Endothelial cell of umbilical vein (primary cell): ENCODE measurements at regions not wholly inside any gene's neighbourhood (a gene's known extent, or its start where the extent isn't known, plus 50 kb on each side); places are given as distances from the start of the nearest gene placed in this dataset.

Experiments
- BruUV-seq: library from RNA; stranded (reverse); fragments of 400-500 nt; replicated peaks from 2 replicates; lab custom pipeline; 2021; lab: Mats Ljungman, UMichigan
- CTCF ChIA-PET: fragments of 300-600, 350-600 bp; sonication (Branson Sonifier 250); formaldehyde crosslinking; loops from one replicate; lab custom pipeline; 2021; ENCODE audit warnings: antibody characterized with exemption, inconsistent platforms; lab: Charles Lee
- POLR2A ChIA-PET: fragments of 300-600, 350-600 bp; sonication (Branson Sonifier 250); formaldehyde crosslinking; loops from one replicate; lab custom pipeline; 2021; ENCODE audit warnings: antibody characterized with exemption, inconsistent platforms; lab: Charles Lee
- DNase-seq: peaks from one replicate; pipeline ENCODE4 v3.0.0-alpha.2; 2011; ENCODE audit warnings: low read depth, low spot score
- FAIRE-seq: peaks from 2 replicates; lab custom pipeline; 2011; peaks lifted over from hg19 to GRCh38; lab: Jason Lieb, UNC
- H2AFZ ChIP-seq: 2 replicates; pipeline ENCODE4 v1.6.0; 2012; ENCODE audit warnings: low read depth, low read length, control low read depth, inconsistent platforms
- H3K27ac ChIP-seq: 2 replicates; pipeline ENCODE4 v1.5.1; 2011; ENCODE audit warnings: low read depth, mild to moderate bottlenecking, control low read depth, low read length, moderate library complexity; ENCODE audit not compliant: insufficient read depth
- H3K27me3 ChIP-seq, 2 experiments: 2 replicates each; pipeline versions ENCODE4 v1.6.0 to v1.6.1; 2011; ENCODE audit warnings: low read length in 2 of 2, mixed read lengths in 1 of 2; ENCODE audit not compliant: control insufficient read depth in 2 of 2, insufficient read depth in 2 of 2
- H3K36me3 ChIP-seq, 2 experiments: 2 replicates in 1 of 2; 3 replicates in 1 of 2; pipeline ENCODE4 v1.5.1; 2011; ENCODE audit warnings: low read length in 2 of 2, mild to moderate bottlenecking in 1 of 2, moderate library complexity in 1 of 2; ENCODE audit not compliant: control insufficient read depth in 2 of 2, insufficient read depth in 2 of 2; ENCODE audit errors: extremely low read depth in 1 of 2
- H3K4me1 ChIP-seq: 3 replicates; pipeline ENCODE4 v1.5.1; 2011; ENCODE audit warnings: mild to moderate bottlenecking, low read length; ENCODE audit not compliant: control insufficient read depth, insufficient read depth; ENCODE audit errors: extremely low read depth
- H3K4me2 ChIP-seq: 2 replicates; pipeline ENCODE4 v1.6.1; 2011; ENCODE audit warnings: low read length, control low read depth, mixed read lengths; ENCODE audit not compliant: insufficient read depth
- H3K4me3 ChIP-seq, 3 experiments: fragments of 200-600 bp in 1 of 3; sonication (generic), shearing (Covaris generic) in 1 of 3; replicated peaks in 1 of 3; 2 replicates each; pipeline ENCODE4 v1.5.1; 2011 to 2016; ENCODE audit warnings: control low read depth in 3 of 3, low read length in 3 of 3, mild to moderate bottlenecking in 2 of 3, inconsistent platforms in 1 of 3, low read depth in 1 of 3, moderate library complexity in 1 of 3; ENCODE audit not compliant: insufficient read depth in 1 of 3
- H3K79me2 ChIP-seq: 2 replicates; pipeline ENCODE4 v1.6.0; 2012; ENCODE audit warnings: low read length, inconsistent platforms; ENCODE audit not compliant: control insufficient read depth, insufficient read depth
- H3K9ac ChIP-seq: replicated peaks from 2 replicates; pipeline ENCODE3; 2011; ENCODE audit warnings: low read length, control low read depth; ENCODE audit not compliant: insufficient read depth; ENCODE audit errors: extremely low read depth
- H3K9me1 ChIP-seq: replicated peaks from 3 replicates; pipeline ENCODE4 v1.6.0; 2011; ENCODE audit warnings: mild to moderate bottlenecking, low read length; ENCODE audit not compliant: control insufficient read depth, insufficient read depth; ENCODE audit errors: extremely low read depth
- H3K9me3 ChIP-seq: replicated peaks from 2 replicates; pipeline ENCODE4 v1.5.1; 2012; ENCODE audit warnings: low read length, inconsistent platforms; ENCODE audit not compliant: control insufficient read depth, insufficient read depth
- H4K20me1 ChIP-seq: replicated peaks from 2 replicates; pipeline ENCODE3; 2011; ENCODE audit warnings: mild to moderate bottlenecking, low read length; ENCODE audit not compliant: control insufficient read depth, insufficient read depth; ENCODE audit errors: extremely low read depth
- CTCF ChIP-seq, 2 donors: IDR thresholded peaks; 1 replicate in 1 of 2; 2 replicates in 1 of 2; pipeline ENCODE4 v1.5.1; 2011; ENCODE audit warnings: low read length in 2 of 2, mild to moderate bottlenecking in 2 of 2, moderate library complexity in 2 of 2, control low read depth in 1 of 2, inconsistent platforms in 1 of 2, low read depth in 1 of 2; ENCODE audit not compliant: insufficient read depth in 1 of 2; ENCODE audit errors: extremely low read depth in 1 of 2
- EZH2 ChIP-seq: IDR thresholded peaks from 2 replicates; pipeline ENCODE4 v1.6.1; 2012; ENCODE audit warnings: borderline replicate concordance, low read depth, mild to moderate bottlenecking, moderate library complexity, low read length, inconsistent platforms; ENCODE audit not compliant: severe bottlenecking
- FOS ChIP-seq: IDR thresholded peaks from 2 replicates; pipeline ENCODE4 v1.6.1; 2011; ENCODE audit warnings: mild to moderate bottlenecking, low read length, moderate library complexity, borderline replicate concordance; ENCODE audit not compliant: insufficient read depth
- GATA2 ChIP-seq: IDR thresholded peaks from 2 replicates; pipeline ENCODE4 v1.7.0; 2011; ENCODE audit warnings: low read depth, mild to moderate bottlenecking, moderate library complexity, mixed read lengths, low read length; ENCODE audit not compliant: insufficient read length, insufficient read depth
- JUN ChIP-seq: IDR thresholded peaks from 2 replicates; pipeline ENCODE4 v1.6.1; 2011; ENCODE audit warnings: borderline replicate concordance, low read depth; ENCODE audit not compliant: insufficient read length, insufficient read depth
- MAX ChIP-seq: IDR thresholded peaks from 2 replicates; pipeline ENCODE4 v1.6.1; 2011; ENCODE audit not compliant: insufficient read depth, insufficient read length
- MYC ChIP-seq: IDR thresholded peaks from one replicate; pipeline ENCODE4 v1.6.1; 2011; ENCODE audit warnings: mild to moderate bottlenecking, low read depth, low read length
- POLR2A ChIP-seq: IDR thresholded peaks from 2 replicates; pipeline ENCODE4 v1.6.1; 2012; ENCODE audit warnings: low read depth, mild to moderate bottlenecking, control low read depth, low read length
- POLR2AphosphoS5 ChIP-seq: IDR thresholded peaks from 2 replicates; pipeline ENCODE4 v1.6.1; 2012; ENCODE audit warnings: low read depth, mild to moderate bottlenecking, control low read depth, low read length, moderate library complexity; ENCODE audit not compliant: insufficient read depth
- dilution Hi-C: fragments of 300-500 bp; cut with MboI; formaldehyde crosslinking; loops from one replicate; pipeline ENCODE4 v1.15.0; 2019; ENCODE audit warnings: low sequenced_read_pairs; ENCODE audit not compliant: extremely low pct_ligation_motif_present
- intact Hi-C: fragments of 100-400 bp; cut with micrococcal nuclease; formaldehyde crosslinking; loops from one replicate; pipeline ENCODE4 v1.10.0; 2022

GRCh38 chr6:138013959-138014358 lies 93.3 kb downstream of the PERP start:
- Histone ChIP-seq H3K9me1 (no peaks in the 10 kb centered on the region), H3K27me3 (peaks cover 0 to 2% of the 10 kb centered on the region in 2 experiments), H3K4me2 (no peak overlapping the region), H2AFZ (no peak overlapping the region), H3K36me3 (no peaks in the 10 kb centered on the region), H3K9ac (no peak overlapping the region), H3K9me3 (no peaks in the 10 kb centered on the region), H3K27ac (no peak overlapping the region), H4K20me1 (no peaks in the 10 kb centered on the region), H3K79me2 (no peaks in the 10 kb centered on the region), H3K4me3 (no peak overlapping the region), H3K4me1 (peaks cover 5% of the 10 kb centered on the region)
- FAIRE-seq (no peak), DNase-seq (no peak)
- dilution Hi-C loops (no loop called here), intact Hi-C loops (no loop called here)
- no peak for TF ChIP-seq POLR2A
- TF ChIP-seq MAX = no peak
- no peak for TF ChIP-seq POLR2AphosphoS5
- no peak for TF ChIP-seq MYC
- no peak for TF ChIP-seq CTCF (IDR thresholded peaks at IDR 0.05; ENCODE audit: extremely low read depth in 1 of 2, insufficient read depth in 1 of 2, low read depth in 1 of 2, low read length in 2 of 2)
- no peak for TF ChIP-seq FOS
- no peak for TF ChIP-seq GATA2
- TF ChIP-seq JUN = no peak
- no peak for TF ChIP-seq EZH2
- ChIA-PET POLR2A (no interaction called here), CTCF (interaction anchor here (0.9 to 1.6 kb wide), 2 partner anchors 9 to 13 kb away, joined by 3 to 8 read pairs; no protein-coding TSS in a partner anchor)
- no TSS peak for BruUV-seq
